Calu3 (cell line): ENCODE measurements at regions not wholly inside any gene's neighbourhood (a gene's known extent, or its start where the extent isn't known, plus 50 kb on each side); places are given as distances from the start of the nearest gene placed in this dataset.

ENCODE experiments used
- BruUV-seq: library from RNA; stranded (reverse); fragments of 400-500 nt; replicated peaks from 2 replicates; lab custom pipeline; 2021; lab: Mats Ljungman, UMichigan
- CTCF ChIA-PET: fragments of 300-600 bp; sonication (Branson Sonifier 250); formaldehyde crosslinking; loops from one replicate; lab custom pipeline; 2022; ENCODE audit warnings: antibody characterized with exemption; lab: Charles Lee
- DNase-seq: peaks from one replicate; pipeline ENCODE4 v3.0.0; 2022
- H3K27ac Mint-ChIP-seq: one replicate; pipeline ENCODE4 v1.8.0; 2022; ENCODE audit warnings: mixed read lengths; ENCODE audit not compliant: unreplicated experiment
- H3K27me3 Mint-ChIP-seq: one replicate; pipeline ENCODE4 v1.8.0; 2022; ENCODE audit warnings: mixed read lengths; ENCODE audit not compliant: unreplicated experiment
- H3K36me3 Mint-ChIP-seq: one replicate; pipeline ENCODE4 v1.8.0; 2022; ENCODE audit warnings: mild to moderate bottlenecking, moderate library complexity, mixed read lengths; ENCODE audit not compliant: insufficient read depth, unreplicated experiment
- H3K4me1 Mint-ChIP-seq: one replicate; pipeline ENCODE4 v1.8.0; 2022; ENCODE audit warnings: mild to moderate bottlenecking, low read depth, mixed read lengths; ENCODE audit not compliant: unreplicated experiment
- H3K4me3 Mint-ChIP-seq: one replicate; pipeline ENCODE4 v1.8.0; 2022; ENCODE audit warnings: mild to moderate bottlenecking, low read depth, moderate library complexity, mixed read lengths; ENCODE audit not compliant: unreplicated experiment
- H3K9me3 Mint-ChIP-seq: one replicate; pipeline ENCODE4 v1.8.0; 2022; ENCODE audit warnings: low read depth, mixed read lengths; ENCODE audit not compliant: unreplicated experiment
- CTCF ChIP-seq: fragments of 200-600 bp; IDR thresholded peaks from one replicate; pipeline ENCODE4 v1.8.0; 2022; ENCODE audit warnings: antibody characterized with exemption; ENCODE audit not compliant: unreplicated experiment
- intact Hi-C: fragments of 100-400 bp; cut with micrococcal nuclease; formaldehyde crosslinking; loops from one replicate; pipeline ENCODE4 v1.10.0; 2022; ENCODE audit not compliant: unreplicated experiment

GRCh38 chr10:33882996-33883395, 548.5 kb upstream of the NRP1 start:
- no TSS peak for BruUV-seq
- Mint-ChIP-seq H3K36me3 (no peaks in the 10 kb centered on the region), H3K27ac (no peak overlapping the region), H3K27me3 (no peaks in the 10 kb centered on the region), H3K4me3 (no peak overlapping the region), H3K9me3 (no peaks in the 10 kb centered on the region), H3K4me1 (no peaks in the 10 kb centered on the region)
- TF ChIP-seq CTCF: no peak
- DNase-seq: no peak
- CTCF ChIA-PET: interaction anchor here (1.5 kb wide), 1 partner anchor 16 kb away, joined by 4 read pairs; no protein-coding TSS in a partner anchor
- intact Hi-C loops: no loop called here

- Mint-ChIP-seq H3K4me1 (no peaks in the 10 kb centered on the region), H3K27ac (no peak overlapping the region), H3K36me3 (no peaks in the 10 kb centered on the region), H3K4me3 (no peak overlapping the region), H3K9me3 (no peaks in the 10 kb centered on the region), H3K27me3 (no peaks in the 10 kb centered on the region)
- intact Hi-C loops: no loop called here
- no TSS peak for BruUV-seq
- no peak for DNase-seq
- no peak for TF ChIP-seq CTCF
- CTCF ChIA-PET: no interaction called here
Measured at GRCh38 chr10:33880291-33880690, 545.8 kb upstream of the NRP1 start.

GRCh38 chr10:33878238-33878786, 543.8 kb upstream of the NRP1 start:
- H3K36me3 Mint-ChIP-seq: no peaks in the 10 kb centered on the region
- no peaks in the 10 kb centered on the region for H3K9me3 Mint-ChIP-seq
- no peaks in the 10 kb centered on the region for H3K4me1 Mint-ChIP-seq
- TF ChIP-seq CTCF: no peak
- no peaks in the 10 kb centered on the region for H3K27me3 Mint-ChIP-seq
- no peak for DNase-seq
- no peak overlapping the region for H3K4me3 Mint-ChIP-seq
- H3K27ac Mint-ChIP-seq: no peak overlapping the region
- CTCF ChIA-PET: interaction anchor here (0.5 kb wide), 1 partner anchor 55 kb away, joined by 3 read pairs; no protein-coding TSS in a partner anchor
- BruUV-seq: no TSS peak
- intact Hi-C loops: no loop called here

- H3K4me3 Mint-ChIP-seq: no peak overlapping the region
- intact Hi-C loops: no loop called here
- CTCF ChIA-PET: no interaction called here
Measured at GRCh38 chr10:33876584-33877400, 542.3 kb upstream of the NRP1 start.

More at GRCh38 chr10:33876584-33877400, 542.3 kb upstream of the NRP1 start:
- no peak for DNase-seq
- Mint-ChIP-seq H3K27me3 (no peaks in the 10 kb centered on the region), H3K9me3 (no peaks in the 10 kb centered on the region), H3K36me3 (no peaks in the 10 kb centered on the region), H3K4me1 (no peaks in the 10 kb centered on the region), H3K27ac (no peak overlapping the region)
- BruUV-seq: no TSS peak
- no peak for TF ChIP-seq CTCF
